GM19463 (cell line): ENCODE measurements at regions not wholly inside any gene's neighbourhood (a gene's known extent, or its start where the extent isn't known, plus 50 kb on each side); places are given as distances from the start of the nearest gene placed in this dataset.
"Not testable (repeated sequence)": the region's sequence is repeated elsewhere in the genome, so short reads cannot be mapped to it uniquely, and the experiment has no call there.

Experiments used
- ATAC-seq: cut with Tn5 transposase; IDR thresholded peaks from one replicate; pipeline ENCODE4 v1.9.1; 2021; ENCODE audit warnings: mild to moderate bottlenecking, moderate library complexity; ENCODE audit not compliant: unreplicated experiment

GRCh38 chr2:145759228-145759915 lies 1239.5 kb upstream of the ZEB2 start:
- ATAC-seq: no peak

DNA sequence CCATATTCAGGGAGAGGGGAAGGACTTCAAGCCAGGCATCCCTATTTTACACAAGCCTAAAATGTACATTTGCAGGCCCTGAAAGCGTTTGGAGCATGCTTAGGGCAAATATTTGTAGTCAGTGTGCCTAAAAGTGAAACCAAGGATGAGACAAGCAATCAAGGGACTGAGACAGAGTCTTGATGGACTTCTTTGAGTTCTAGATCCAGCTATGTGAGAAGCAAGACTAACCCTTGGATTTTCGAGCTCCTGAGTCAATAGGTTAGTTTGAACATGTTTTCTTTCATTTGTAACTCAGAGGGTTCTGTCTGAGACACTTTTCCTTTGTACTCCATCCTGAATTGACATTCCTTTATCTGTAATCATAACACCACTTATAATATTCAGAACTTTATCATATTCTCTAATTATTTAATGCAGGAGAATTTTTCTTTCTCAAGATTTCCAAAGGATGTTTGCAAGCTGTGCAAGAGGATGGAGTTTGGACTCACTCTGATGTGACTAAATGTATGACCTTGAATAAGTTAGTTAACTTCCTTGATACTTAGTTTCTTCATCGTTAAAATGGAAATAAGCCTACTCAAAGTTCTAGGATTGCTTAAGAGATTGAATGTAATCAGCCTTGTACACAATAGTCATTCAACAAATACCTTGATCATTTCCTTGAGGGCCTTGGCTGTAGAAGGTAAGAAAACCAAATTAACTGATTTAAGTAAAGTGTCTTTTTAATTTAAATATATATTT lies 1237.8 kb upstream of the ZEB2 start:
- ATAC-seq: no peak

DNA sequence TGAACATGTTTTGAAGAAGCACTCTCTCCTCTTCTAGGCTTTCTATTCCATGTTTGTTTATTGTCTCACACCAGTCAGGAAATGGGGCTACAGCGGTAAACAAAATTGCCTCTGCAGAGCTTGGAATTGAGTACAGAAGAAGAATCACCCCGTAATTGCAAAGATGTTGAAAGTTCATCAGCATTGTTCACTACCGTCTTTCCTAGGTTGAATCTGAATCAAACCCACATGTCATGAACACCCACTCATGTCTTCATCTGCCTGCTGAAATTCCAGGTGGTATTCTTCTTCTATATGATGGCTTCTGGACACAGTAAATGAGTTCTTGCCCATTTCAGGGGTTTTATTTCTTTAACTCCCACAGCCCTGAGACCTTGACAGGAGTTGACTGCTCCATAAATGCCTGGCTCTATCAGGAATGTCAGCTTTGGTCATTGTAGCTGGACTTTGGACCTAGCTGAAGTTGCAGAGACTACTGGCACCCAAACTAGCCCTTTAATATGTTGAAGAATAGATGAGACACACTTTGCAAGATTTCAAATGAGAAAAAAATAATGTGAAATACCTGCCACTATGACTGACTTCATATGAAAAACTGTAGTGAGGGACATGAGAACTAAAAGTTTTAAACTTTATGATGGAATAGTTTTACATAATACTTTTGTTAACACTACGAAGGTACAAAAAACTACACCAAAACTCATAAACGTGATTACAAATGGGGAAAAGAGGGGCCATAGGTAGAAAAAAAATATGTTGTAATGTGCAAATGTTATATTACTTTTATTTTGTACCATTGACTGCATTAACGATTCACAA lies 1235.3 kb upstream of the ZEB2 start:
- no peak for ATAC-seq

GRCh38 chr2:145753966-145754365 lies 1234.0 kb upstream of the ZEB2 start:
- ATAC-seq: no peak

GRCh38 chr2:145753041-145753608 lies 1233.2 kb upstream of the ZEB2 start:
- ATAC-seq: no peak

- ATAC-seq: peak; percentile 7
Observed at GRCh38 chr2:145752091-145752806, 1232.3 kb upstream of the ZEB2 start.

DNA sequence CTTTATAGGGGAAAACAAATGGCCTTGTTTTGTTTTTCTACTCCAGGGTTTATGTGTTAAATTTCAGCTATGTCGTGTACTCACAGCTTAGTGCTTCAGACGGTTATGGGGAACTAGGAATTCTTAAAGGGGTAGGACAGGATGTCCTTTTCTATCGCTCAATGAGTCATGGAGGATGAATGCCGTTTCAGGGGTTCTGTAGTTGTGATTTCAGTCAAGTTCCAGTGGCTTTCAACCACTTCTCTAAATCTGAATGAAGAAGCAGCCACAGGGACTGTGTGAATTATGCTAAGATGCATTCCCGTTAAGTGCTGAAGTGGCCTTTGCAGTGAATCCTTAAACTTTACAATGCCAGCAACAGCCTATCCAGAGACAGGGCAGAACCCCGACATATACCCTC lies 1231.7 kb upstream of the ZEB2 start:
- ATAC-seq: peak; percentile 72

GRCh38 chr2:145751155-145751554 lies 1231.2 kb upstream of the ZEB2 start:
- ATAC-seq: no peak

GRCh38 chr2:145750612-145751011 lies 1230.7 kb upstream of the ZEB2 start:
- no peak for ATAC-seq

DNA sequence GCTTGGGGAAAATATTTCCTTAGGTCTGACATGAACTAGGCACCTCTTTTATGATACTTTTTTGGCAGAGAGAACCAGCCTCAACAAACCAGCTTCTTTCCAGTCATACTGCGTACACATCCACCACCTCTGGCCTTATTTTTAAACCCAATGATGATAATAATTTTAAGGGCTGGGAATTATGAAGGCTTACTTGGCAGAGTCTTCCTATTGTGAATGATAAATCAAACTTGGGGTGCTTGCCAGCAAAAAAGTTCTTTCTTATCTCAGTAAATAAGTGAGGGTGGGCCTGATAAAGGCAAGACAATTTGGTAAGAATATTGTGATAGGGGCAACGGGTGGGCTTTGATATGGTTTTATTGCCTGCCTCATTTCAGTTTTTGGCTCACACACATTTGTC lies 1230.2 kb upstream of the ZEB2 start:
- no peak for ATAC-seq

DNA sequence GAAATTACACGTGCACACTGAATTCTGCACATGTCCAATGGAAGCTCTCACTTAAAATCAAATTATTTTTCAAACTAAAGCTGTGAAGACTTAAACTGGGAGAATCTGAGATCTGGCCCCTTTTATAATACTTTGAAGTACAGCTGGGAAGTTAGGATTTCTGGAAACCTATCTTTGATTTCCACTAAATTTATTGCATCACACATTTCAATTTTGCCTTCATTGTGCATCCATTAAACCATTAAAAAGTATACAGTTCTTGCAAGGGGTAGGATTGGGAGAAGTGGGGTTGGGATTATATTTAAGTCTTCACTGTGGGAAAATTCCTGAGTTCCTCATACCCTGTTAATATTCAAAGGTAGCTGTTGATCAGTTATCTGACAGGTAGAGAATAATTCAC lies 1229.6 kb upstream of the ZEB2 start:
- no peak for ATAC-seq

GRCh38 chr2:145748927-145749326 lies 1229.0 kb upstream of the ZEB2 start:
- ATAC-seq: peak; percentile 46

GRCh38 chr2:145747715-145748114 lies 1227.8 kb upstream of the ZEB2 start:
- no peak for ATAC-seq

- ATAC-seq: not testable (repeated sequence)
Observed at GRCh38 chr2:145745387-145745721, 1225.4 kb upstream of the ZEB2 start.

- peak; percentile 71 for ATAC-seq
Observed at GRCh38 chr2:145744541-145745386, 1224.8 kb upstream of the ZEB2 start.

DNA sequence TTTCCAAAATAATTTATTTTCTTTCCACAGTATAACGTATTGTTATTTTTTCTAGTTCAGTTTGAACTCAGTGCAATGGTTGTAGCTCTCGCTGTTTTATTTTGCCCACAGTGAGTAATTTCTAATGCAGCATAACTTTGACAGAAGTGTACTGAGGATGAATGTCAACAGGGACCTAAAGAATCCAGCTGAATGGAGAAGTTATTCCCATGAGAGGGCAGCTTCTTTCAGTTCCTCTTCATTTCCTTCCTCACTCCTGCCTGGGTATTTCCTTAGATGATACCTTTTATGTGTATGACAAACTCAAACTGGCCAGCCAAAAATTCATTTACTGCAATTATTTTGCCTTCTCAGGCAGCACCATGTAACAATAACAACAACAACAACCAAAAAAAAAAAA lies 1223.1 kb upstream of the ZEB2 start:
- ATAC-seq: no peak

DNA sequence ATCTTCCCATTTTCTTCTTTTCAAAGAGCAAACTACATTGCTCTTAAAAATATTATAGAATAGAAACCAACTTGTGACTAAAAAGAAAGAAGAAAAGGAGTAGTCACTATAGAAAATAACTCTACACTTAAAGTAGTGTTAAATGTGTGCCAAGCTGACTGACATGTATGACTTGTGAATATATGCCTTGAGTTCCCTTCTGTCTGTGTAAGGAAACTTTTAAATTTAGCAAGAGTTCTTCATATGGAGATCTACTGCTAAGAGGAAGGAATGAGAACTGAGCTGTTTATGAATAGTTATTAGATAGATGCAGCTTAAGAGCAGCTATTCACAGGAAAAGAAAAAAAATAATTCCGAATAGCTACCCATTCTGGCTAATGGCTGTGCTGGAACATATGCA lies 1221.7 kb upstream of the ZEB2 start:
- ATAC-seq: no peak

DNA sequence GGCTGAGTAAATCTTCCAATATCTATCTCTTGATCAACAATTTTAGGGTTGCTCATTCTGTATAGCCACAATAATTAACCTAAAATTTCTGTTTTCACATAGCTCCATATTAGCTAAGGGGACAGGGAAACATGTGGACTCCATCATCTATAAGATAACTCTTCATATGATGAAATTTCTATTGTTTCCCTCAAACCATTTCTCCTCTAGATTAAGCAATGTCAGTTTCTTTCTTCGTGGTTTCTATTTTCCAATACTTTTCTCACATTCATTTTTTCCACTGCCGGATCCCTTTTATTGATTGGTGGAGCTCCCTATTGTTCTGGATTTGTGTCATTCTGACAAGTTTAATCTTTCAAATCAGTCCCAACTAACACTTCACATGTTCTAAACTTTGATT lies 1221.3 kb upstream of the ZEB2 start:
- no peak for ATAC-seq

DNA sequence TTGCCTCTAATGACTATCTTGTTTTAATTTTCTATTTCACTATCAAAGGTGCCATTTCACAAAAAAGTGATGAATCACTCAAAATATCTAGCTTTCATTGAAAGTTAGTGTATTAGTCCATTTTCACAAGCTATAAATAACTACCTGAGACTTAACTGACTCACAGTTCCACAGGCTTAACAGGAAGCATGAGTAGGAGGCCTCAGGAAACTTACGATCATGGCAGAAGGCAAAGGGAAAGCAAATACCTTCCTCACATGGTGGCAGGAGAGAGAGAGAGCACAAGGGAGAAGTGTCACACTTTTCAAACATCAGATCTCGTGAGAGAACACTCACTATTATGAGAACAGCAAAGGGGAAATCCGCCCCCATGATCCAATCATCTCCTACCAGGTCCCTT lies 1220.4 kb upstream of the ZEB2 start:
- ATAC-seq: no peak

GRCh38 chr2:145739681-145740080 lies 1219.8 kb upstream of the ZEB2 start:
- peak; percentile 73 for ATAC-seq
